Upper lobe of right lung (tissue), 1 donor: ENCODE measurements at regions not wholly inside any gene's neighbourhood (a gene's known extent, or its start where the extent isn't known, plus 50 kb on each side); places are given as distances from the start of the nearest gene placed in this dataset.

Source experiments
- ATAC-seq: fragments of 200-7000 bp; cut with Tn5 transposase; one replicate; pipeline ENCODE4 v1.9.1; 2020; ENCODE audit warnings: mild to moderate bottlenecking, moderate library complexity
- DNase-seq: peaks from one replicate; pipeline ENCODE4 v3.0.0-alpha.2; 2020
- H3K27ac ChIP-seq: fragments of 200-600 bp; one replicate; pipeline ENCODE4 v1.8.0; 2022
- H3K27me3 ChIP-seq: fragments of 200-600 bp; one replicate; pipeline ENCODE4 v1.8.0; 2022; ENCODE audit warnings: mild to moderate bottlenecking
- H3K36me3 ChIP-seq: fragments of 200-600 bp; one replicate; pipeline ENCODE4 v1.8.0; 2022
- H3K4me1 ChIP-seq: fragments of 200-600 bp; one replicate; pipeline ENCODE4 v1.8.0; 2022
- H3K4me3 ChIP-seq: fragments of 200-600 bp; one replicate; pipeline ENCODE4 v1.8.0; 2022; ENCODE audit warnings: mild to moderate bottlenecking
- H3K9me3 ChIP-seq: fragments of 200-600 bp; one replicate; pipeline ENCODE4 v1.8.0; 2022
- CTCF ChIP-seq: fragments of 200-600 bp; IDR thresholded peaks from one replicate; pipeline ENCODE4 v1.8.0; 2022; ENCODE audit warnings: antibody characterized with exemption
- intact Hi-C: fragments of 100-400 bp; cut with DNase I; formaldehyde crosslinking; loops from one replicate; pipeline ENCODE4 v1.11.0; 2022
- donor health status: DM: no; HTN: yes; CAD: no; lungs with severe emphysema.

DNA sequence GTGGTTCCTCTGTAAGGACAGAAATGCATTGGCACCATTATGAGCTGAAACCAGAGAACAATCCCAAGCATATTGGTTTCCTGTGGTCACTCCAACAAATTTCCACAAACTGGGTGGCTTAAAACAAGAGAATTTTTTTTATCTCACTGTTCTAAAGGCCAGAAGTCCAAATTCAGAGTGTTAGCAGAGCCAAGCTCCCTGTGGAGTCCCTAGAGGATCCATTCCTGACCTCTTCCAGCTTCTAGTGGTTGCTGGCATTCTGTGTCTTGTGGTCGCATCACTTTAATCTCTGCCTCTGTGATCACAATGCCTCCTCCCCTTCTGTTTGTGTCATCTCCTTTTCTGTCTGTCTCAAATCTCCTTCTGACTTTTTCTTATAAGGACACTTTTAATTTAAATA is 380.3 kb downstream of the NYAP2 start:
- no peak for TF ChIP-seq CTCF
- Histone ChIP-seq H3K36me3 (no peaks in the 10 kb centered on the region), H3K9me3 (no peaks in the 10 kb centered on the region), H3K4me1 (no peaks in the 10 kb centered on the region), H3K27ac (no peak overlapping the region), H3K27me3 (no peaks in the 10 kb centered on the region), H3K4me3 (no peak overlapping the region)
- intact Hi-C loops, result no loop called here
- ATAC-seq (no peak), DNase-seq (no peak)

GRCh38 chr2:225773148-225773547 is 373.6 kb downstream of the NYAP2 start:
- no peak for TF ChIP-seq CTCF
- H3K9me3 ChIP-seq, result no peaks in the 10 kb centered on the region
- H3K4me1 ChIP-seq, result no peaks in the 10 kb centered on the region
- DNase-seq, result no peak
- no peaks in the 10 kb centered on the region for H3K36me3 ChIP-seq
- intact Hi-C loops, result no loop called here
- no peak for ATAC-seq
- no peak overlapping the region for H3K4me3 ChIP-seq
- H3K27me3 ChIP-seq, result no peaks in the 10 kb centered on the region
- no peak overlapping the region for H3K27ac ChIP-seq

DNA sequence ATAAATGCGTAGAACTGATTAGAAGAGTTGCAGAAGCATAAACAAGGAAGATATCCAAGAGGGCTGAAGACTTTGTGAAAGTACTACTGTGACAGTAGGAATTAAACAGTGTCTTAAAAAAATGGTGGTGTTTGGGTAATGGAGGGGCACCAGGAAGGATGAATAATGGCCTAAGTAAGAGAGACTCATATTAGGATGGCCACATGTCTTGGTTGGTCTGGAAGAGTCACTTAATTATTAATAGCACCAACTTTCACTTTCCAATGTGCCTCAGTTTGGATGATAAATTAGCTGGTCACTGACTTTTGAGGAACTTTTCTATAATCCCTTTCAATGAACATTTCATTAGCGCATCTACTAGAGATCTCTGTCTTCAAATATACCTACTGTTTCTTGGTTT is 372.2 kb downstream of the NYAP2 start:
- no peak for TF ChIP-seq CTCF
- Histone ChIP-seq H3K4me3 (no peak overlapping the region), H3K27ac (no peak overlapping the region), H3K9me3 (no peaks in the 10 kb centered on the region), H3K4me1 (no peaks in the 10 kb centered on the region), H3K27me3 (no peaks in the 10 kb centered on the region), H3K36me3 (no peaks in the 10 kb centered on the region)
- no peak for ATAC-seq
- DNase-seq, result no peak
- intact Hi-C loops, result no loop called here

DNA sequence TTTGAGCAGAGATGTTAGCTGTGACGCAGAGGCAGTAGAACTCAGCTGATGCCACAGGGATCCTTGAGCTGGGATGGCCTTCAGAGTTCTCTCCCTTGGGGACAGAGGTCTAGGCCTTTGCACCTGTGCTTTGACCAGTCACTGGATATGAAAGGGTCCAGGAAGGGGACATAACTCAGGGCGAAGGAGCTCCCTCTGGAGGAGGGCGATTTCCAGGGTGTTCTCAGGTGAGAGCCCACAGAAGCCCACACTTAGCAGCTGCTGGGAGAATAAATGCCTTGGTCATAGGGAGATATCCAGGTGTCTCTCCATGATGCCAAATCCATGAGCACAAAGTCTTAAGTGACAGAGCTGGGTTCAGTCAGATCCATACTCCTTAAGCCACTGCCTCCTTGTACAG is 369.2 kb downstream of the NYAP2 start:
- Histone ChIP-seq H3K4me1 (no peaks in the 10 kb centered on the region), H3K9me3 (no peaks in the 10 kb centered on the region), H3K4me3 (no peak overlapping the region), H3K27ac (no peak overlapping the region), H3K27me3 (no peaks in the 10 kb centered on the region), H3K36me3 (no peaks in the 10 kb centered on the region)
- intact Hi-C loops, result no loop called here
- DNase-seq (no peak), ATAC-seq (peak; percentile 14)
- TF ChIP-seq CTCF, result no peak

DNA sequence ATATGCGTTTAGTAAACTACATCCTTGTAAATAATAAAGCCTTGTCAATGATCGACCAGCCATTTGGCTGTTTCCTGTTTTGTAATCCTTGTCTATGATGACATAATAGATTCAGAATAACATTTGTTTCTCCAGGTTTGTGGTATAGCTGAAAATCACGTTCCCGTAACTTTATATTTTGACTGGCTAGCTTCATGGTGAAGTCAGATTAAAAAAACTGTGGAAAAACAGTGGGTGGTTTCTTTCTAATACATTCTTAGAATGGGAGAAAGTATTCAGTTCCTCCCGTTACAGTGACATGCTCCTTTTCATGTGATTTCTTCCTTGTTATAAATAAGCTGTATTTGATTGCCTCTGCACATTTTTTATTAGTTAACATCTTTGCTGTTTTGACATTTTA is 366.9 kb downstream of the NYAP2 start:
- TF ChIP-seq CTCF, result no peak
- no peak for ATAC-seq
- H3K4me3 ChIP-seq, result no peak overlapping the region

DNA sequence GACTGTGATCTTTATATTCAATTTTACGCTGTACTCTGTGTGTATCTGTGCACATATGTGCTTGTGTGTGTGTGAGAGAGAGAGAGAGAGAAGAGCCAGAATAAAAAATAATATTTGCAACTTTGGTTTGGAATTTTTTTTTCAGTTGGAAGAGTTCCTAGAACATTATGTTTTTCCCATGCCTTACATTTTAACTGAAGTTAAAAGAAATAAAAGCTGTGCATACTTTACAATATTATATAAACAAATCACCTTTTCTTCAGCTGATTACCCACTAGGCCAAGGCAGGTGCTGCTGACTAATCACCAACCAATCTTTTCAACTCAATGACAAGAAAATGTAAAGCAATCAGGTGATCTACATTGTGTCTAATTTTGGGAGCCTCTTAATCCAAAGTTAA is 366.3 kb downstream of the NYAP2 start:
- Histone ChIP-seq H3K27me3 (no peaks in the 10 kb centered on the region), H3K36me3 (no peaks in the 10 kb centered on the region), H3K4me1 (no peaks in the 10 kb centered on the region), H3K27ac (no peak overlapping the region), H3K9me3 (no peaks in the 10 kb centered on the region), H3K4me3 (no peak overlapping the region)
- intact Hi-C loops, result no loop called here
- DNase-seq (no peak), ATAC-seq (no peak)
- no peak for TF ChIP-seq CTCF

More for the DNA sequence above, 366.9 kb downstream of the NYAP2 start:
- no peaks in the 10 kb centered on the region for H3K9me3 ChIP-seq
- intact Hi-C loops, result no loop called here
- DNase-seq, result no peak
- no peaks in the 10 kb centered on the region for H3K27me3 ChIP-seq
- no peaks in the 10 kb centered on the region for H3K36me3 ChIP-seq
- no peaks in the 10 kb centered on the region for H3K4me1 ChIP-seq
- no peak overlapping the region for H3K27ac ChIP-seq
